ENCODE measurements at regions not wholly inside any gene's neighbourhood (a gene's known extent, or its start where the extent isn't known, plus 50 kb on each side); places are given as distances from the start of the nearest gene placed in this dataset.

DNA sequence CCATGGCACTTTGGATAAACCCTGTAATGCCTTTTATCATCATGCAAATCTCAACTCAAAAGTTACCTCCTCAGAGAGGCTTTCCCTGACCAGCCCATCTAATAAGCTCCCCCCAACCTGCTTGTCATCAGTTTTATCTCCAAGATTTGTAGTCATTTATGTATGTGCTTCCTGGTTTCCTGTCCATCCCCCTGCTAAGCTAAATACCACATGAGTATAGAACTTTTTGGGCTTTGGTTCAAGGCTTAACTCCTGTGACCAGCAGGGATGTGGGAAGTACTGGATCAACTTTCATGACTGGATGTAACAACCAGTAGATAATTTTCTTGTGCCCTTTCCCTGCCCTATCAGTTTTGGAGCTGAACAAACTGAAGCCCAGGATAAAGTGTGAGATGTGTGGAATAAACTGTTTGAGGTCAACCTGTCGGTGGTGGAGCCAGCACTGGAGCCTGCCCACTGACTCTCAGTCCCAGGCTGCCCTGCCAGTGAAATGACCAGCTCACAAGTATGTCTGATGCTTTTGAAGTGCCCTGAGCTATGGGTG lies 148.6 kb downstream of the CYP26A1 start:
- 22% methylated on average over 1 of the region's 1 CpG for WGBS (ENCODE audit: insufficient coverage, low coverage, low lambda C conversion rate, missing lambda C conversion rate)
- no peak for TF ChIP-seq CTCF (IDR thresholded peaks at IDR 0.05)
- TF ChIP-seq POLR2A (IDR thresholded peaks at IDR 0.05) = no peak
- Histone ChIP-seq H3K27ac (peak overlapping the region in 1 of 3 donors; percentile 33), H3K4me1 (peaks cover 0 to 78% (median 23%) of the 10 kb centered on the region in 4 donors), H3K9me3 (no peaks in the 10 kb centered on the region), H3K4me3 (no peak overlapping the region), H3K27me3 (no peaks in the 10 kb centered on the region), H3K36me3 (no peaks in the 10 kb centered on the region)
- ATAC-seq (peak in 2 of 4 donors; percentile 6 to 37), DNase-seq (no peak)
- intact Hi-C loops (cut with DNase I) = loop anchor here in 1 of 2 donors (10.0 kb wide), 1 partner anchor 47 kb away; no protein-coding TSS in a partner anchor

- H3K36me3 ChIP-seq = no peaks in the 10 kb centered on the region
- TF ChIP-seq POLR2A (IDR thresholded peaks at IDR 0.05) (no peak), CTCF (IDR thresholded peaks at IDR 0.05) (no peak)
- no peaks in the 10 kb centered on the region for H3K27me3 ChIP-seq
- H3K27ac ChIP-seq = peak overlapping the region in 1 of 3 donors; percentile 33
- intact Hi-C loops (cut with DNase I) = loop anchor here in 1 of 2 donors (10.0 kb wide), 1 partner anchor 48 kb away; no protein-coding TSS in a partner anchor
- H3K9me3 ChIP-seq = no peaks in the 10 kb centered on the region
- no peak for DNase-seq
- H3K4me1 ChIP-seq = peaks cover 0 to 77% (median 23%) of the 10 kb centered on the region in 4 donors
- ATAC-seq = no peak
- no peak overlapping the region for H3K4me3 ChIP-seq
Observed at GRCh38 chr10:93222876-93223275, 149.2 kb downstream of the CYP26A1 start.

DNA sequence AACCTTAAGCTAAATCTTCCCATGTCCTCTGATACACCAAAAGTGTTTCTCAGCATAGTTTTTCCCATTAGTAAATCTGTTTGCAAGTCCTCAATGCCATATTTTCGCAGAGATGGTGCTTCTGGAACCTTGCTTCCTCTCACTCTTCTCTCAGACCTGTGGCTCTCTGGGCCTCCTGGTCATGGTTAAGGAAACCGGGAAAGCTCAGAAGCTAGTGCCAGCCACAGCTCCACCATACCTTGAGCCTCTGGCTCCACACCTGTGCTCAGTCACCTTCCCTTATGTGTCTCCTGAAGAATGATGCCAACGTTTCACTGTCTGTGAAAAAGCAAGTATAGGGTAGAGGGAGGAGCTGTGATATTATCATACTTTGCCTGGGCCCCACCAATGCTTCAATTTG lies 149.6 kb downstream of the CYP26A1 start:
- intact Hi-C loops (cut with DNase I) = loop anchor here in 1 of 2 donors (10.0 kb wide), 1 partner anchor 49 kb away; no protein-coding TSS in a partner anchor
- no peaks in the 10 kb centered on the region for H3K9me3 ChIP-seq
- H3K36me3 ChIP-seq = no peaks in the 10 kb centered on the region
- H3K4me1 ChIP-seq = peaks cover 0 to 72% (median 21%) of the 10 kb centered on the region in 4 donors
- 83% methylated on average over 3 of the region's 3 CpGs for WGBS (ENCODE audit: insufficient coverage, low coverage, low lambda C conversion rate, missing lambda C conversion rate)
- no peak overlapping the region for H3K4me3 ChIP-seq
- no peak for DNase-seq
- H3K27ac ChIP-seq = no peak overlapping the region
- no peaks in the 10 kb centered on the region for H3K27me3 ChIP-seq
- no peak for ATAC-seq
- no peak for TF ChIP-seq POLR2A (IDR thresholded peaks at IDR 0.05)
- TF ChIP-seq CTCF (IDR thresholded peaks at IDR 0.05) = no peak

DNA sequence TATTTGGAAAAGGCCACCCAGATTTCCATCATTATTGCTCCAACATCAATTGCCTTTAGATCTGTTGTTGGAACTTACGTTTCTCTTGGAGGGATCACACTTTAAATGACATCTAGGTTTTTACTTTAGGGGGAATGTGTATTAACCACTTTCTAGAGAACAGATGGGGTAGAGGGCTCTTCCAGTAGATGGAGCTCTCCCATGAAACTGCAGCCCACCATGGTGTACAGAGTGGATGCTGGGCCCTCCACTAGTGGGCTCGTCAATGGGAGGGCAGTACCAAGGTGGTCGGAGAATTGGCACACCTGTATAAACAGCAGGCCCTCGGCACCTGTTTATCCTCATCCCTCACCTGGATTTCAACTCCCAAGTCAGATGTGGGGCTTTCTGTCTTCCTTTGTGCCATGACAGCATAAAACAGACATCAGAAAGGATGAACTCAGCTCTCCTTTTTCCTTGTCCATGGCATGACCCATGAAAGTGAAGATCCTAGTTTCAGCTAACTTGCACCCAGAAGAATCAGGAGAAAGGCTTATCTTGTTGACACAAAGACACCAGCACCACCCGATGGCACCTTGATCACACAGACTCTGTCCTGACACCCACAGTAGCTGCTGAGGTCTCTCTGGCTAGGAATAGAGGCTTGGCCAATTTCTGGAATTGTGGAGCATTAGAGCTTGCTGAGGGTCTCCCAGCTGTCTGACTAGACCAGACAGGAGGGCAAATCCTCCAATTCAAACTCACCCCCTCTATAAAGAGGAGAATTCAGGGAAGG lies 150.5 kb downstream of the CYP26A1 start:
- Histone ChIP-seq H3K4me1 (peaks cover 0 to 64% (median 17%) of the 10 kb centered on the region in 4 donors), H3K4me3 (no peak overlapping the region), H3K9me3 (no peaks in the 10 kb centered on the region), H3K27ac (no peak overlapping the region), H3K27me3 (no peaks in the 10 kb centered on the region), H3K36me3 (no peaks in the 10 kb centered on the region)
- no peak for DNase-seq
- peak in 2 of 4 donors; percentile 23 to 34 for ATAC-seq
- 67% methylated on average over 3 of the region's 5 CpGs for whole genome bisulfite sequencing (ENCODE audit: insufficient coverage, low coverage, low lambda C conversion rate, missing lambda C conversion rate)
- intact Hi-C loops (cut with DNase I) = loop anchor here in 1 of 2 donors (10.0 kb wide), 1 partner anchor 49 kb away; no protein-coding TSS in a partner anchor
- TF ChIP-seq CTCF (IDR thresholded peaks at IDR 0.05) = peak in 1 of 4 donors; percentile 34
- TF ChIP-seq POLR2A (IDR thresholded peaks at IDR 0.05) = no peak
